K562 (cell line): ENCODE measurements at regions not wholly inside any gene's neighbourhood (a gene's known extent, or its start where the extent isn't known, plus 50 kb on each side); places are given as distances from the start of the nearest gene placed in this dataset.

Experiments
- ATAC-seq: fragments of 200-7000 bp; cut with Tn5 transposase; 3 replicates; pipeline ENCODE4 v1.9.1; 2020; ENCODE audit warnings: moderate library complexity
- BruUV-seq: library from RNA; stranded (reverse); fragments of 400-500 nt; replicated peaks from 2 replicates; lab custom pipeline; 2021; lab: Mats Ljungman, UMichigan
- CTCF ChIA-PET: fragments of 300-600 bp; formaldehyde crosslinking; extraction: SDS; loops from one replicate; lab custom pipeline; 2021; ENCODE audit warnings: low intra/inter-chr PET ratio; lab: Yijun Ruan, JAX
- POLR2A ChIA-PET: fragments of 300-600, 350-650 bp; sonication (Branson Sonifier 250); formaldehyde crosslinking; extraction: SDS; loops from one replicate; lab custom pipeline; 2021; ENCODE audit warnings: antibody characterized with exemption, inconsistent platforms; lab: Yijun Ruan, JAX
- DNase-seq, 4 experiments: peaks; one replicate each; pipeline versions ENCODE4 v3.0.0 to v3.0.0-alpha.2; 2011 to 2018; ENCODE audit warnings: low spot score in 3 of 4, mixed read lengths in 3 of 4; ENCODE audit errors: extremely low read depth in 1 of 4
- FAIRE-seq: peaks from 2 replicates; lab custom pipeline; 2011; peaks lifted over from hg19 to GRCh38; lab: Jason Lieb, UNC
- H2AFZ ChIP-seq: 2 replicates; pipeline ENCODE4 v1.6.0; 2011; ENCODE audit warnings: low read depth, low read length, control low read depth, inconsistent platforms
- H3K27ac ChIP-seq: fragments of 200-600 bp; 3 replicates; pipeline ENCODE4 v1.8.0; 2011; ENCODE audit warnings: low read depth, mild to moderate bottlenecking, control low read depth, inconsistent platforms, low read length, moderate library complexity, mixed read lengths; ENCODE audit errors: extremely low read depth
- H3K27me3 ChIP-seq, 2 experiments: fragments of 300-600 bp in 1 of 2; 2 replicates in 1 of 2; 3 replicates in 1 of 2; pipeline versions ENCODE4 v1.6.0 to v1.8.0; 2011; ENCODE audit warnings: inconsistent platforms in 2 of 2, low read length in 2 of 2, mild to moderate bottlenecking in 1 of 2, mixed read lengths in 1 of 2, moderate library complexity in 1 of 2; ENCODE audit not compliant: control insufficient read depth in 2 of 2, insufficient read depth in 2 of 2
- H3K36me3 ChIP-seq: fragments of 300-600 bp; 3 replicates; pipeline ENCODE4 v1.8.0; 2011; ENCODE audit warnings: mild to moderate bottlenecking, low read length, inconsistent platforms; ENCODE audit not compliant: control insufficient read depth, insufficient read depth
- H3K4me1 ChIP-seq, 2 experiments: fragments of 200-600 bp in 1 of 2; replicated peaks in 1 of 2; 2 replicates in 1 of 2; 3 replicates in 1 of 2; pipeline versions ENCODE4 v1.5.1 to v1.8.0; 2011; ENCODE audit warnings: inconsistent platforms in 2 of 2, low read length in 2 of 2, mild to moderate bottlenecking in 1 of 2, mixed read lengths in 1 of 2, moderate library complexity in 1 of 2; ENCODE audit not compliant: control insufficient read depth in 2 of 2, insufficient read depth in 2 of 2
- H3K4me2 ChIP-seq: 2 replicates; pipeline ENCODE4 v1.6.1; 2011; ENCODE audit warnings: low read length, control low read depth, inconsistent platforms, mixed read lengths; ENCODE audit not compliant: insufficient read depth
- H3K4me3 ChIP-seq: fragments of 200-600 bp; sonication (generic), shearing (Covaris generic); 2 replicates; pipeline ENCODE4 v1.5.1; 2016; ENCODE audit warnings: control low read depth, inconsistent platforms
- H3K79me2 ChIP-seq: fragments of 200-600 bp; 3 replicates; pipeline ENCODE4 v1.8.0; 2011; ENCODE audit warnings: low read length, inconsistent platforms; ENCODE audit not compliant: control insufficient read depth, insufficient read depth
- H3K9ac ChIP-seq, 2 experiments: 2 replicates each; pipeline versions ENCODE4 v1.6.0 to v1.6.1; 2011; ENCODE audit warnings: low read depth in 2 of 2, low read length in 2 of 2, control low read depth in 1 of 2, inconsistent platforms in 1 of 2, mild to moderate bottlenecking in 1 of 2, mixed read lengths in 1 of 2; ENCODE audit not compliant: insufficient read depth in 1 of 2
- H3K9me1 ChIP-seq: one replicate; pipeline ENCODE4 v1.6.0; 2011; ENCODE audit warnings: inconsistent platforms, mild to moderate bottlenecking, low read length, moderate library complexity; ENCODE audit not compliant: control insufficient read depth, insufficient read depth
- H3K9me3 ChIP-seq: replicated peaks from 2 replicates; pipeline ENCODE4 v1.5.1; 2011; ENCODE audit warnings: low read depth, low read length, inconsistent platforms; ENCODE audit not compliant: control insufficient read depth, insufficient read depth
- H4K20me1 ChIP-seq: replicated peaks from 2 replicates; pipeline ENCODE4 v1.6.1; 2011; ENCODE audit warnings: low read length, inconsistent platforms, mixed read lengths; ENCODE audit not compliant: control insufficient read depth, insufficient read depth
- CBX3 ChIP-seq, 2 experiments: IDR thresholded peaks; 1 replicate in 1 of 2; 2 replicates in 1 of 2; pipeline ENCODE4 v1.6.1; 2012; ENCODE audit warnings: inconsistent platforms in 2 of 2, low read length in 2 of 2, borderline replicate concordance in 1 of 2, control low read depth in 1 of 2
- HMGN3 ChIP-seq: IDR thresholded peaks from 2 replicates; pipeline ENCODE4 v1.6.1; 2011; ENCODE audit warnings: borderline replicate concordance, low read depth, mild to moderate bottlenecking, mixed read lengths, low read length; ENCODE audit not compliant: insufficient read length; ENCODE audit errors: extremely low read depth
- NCOA6 ChIP-seq: fragments of 450-650 bp; IDR thresholded peaks from 2 replicates; pipeline ENCODE4 v1.6.1; 2017; ENCODE audit warnings: mild to moderate bottlenecking
- NFYB ChIP-seq: IDR thresholded peaks from 2 replicates; pipeline ENCODE4 v1.6.1; 2011; ENCODE audit warnings: mild to moderate bottlenecking, moderate library complexity; ENCODE audit not compliant: insufficient read length; ENCODE audit errors: extremely low read depth
- SNRNP70 ChIP-seq: fragments of 200-400 bp; formaldehyde crosslinking; optimal IDR thresholded peaks from 2 replicates; pipeline ENCODE3; 2017; ENCODE audit warnings: low read depth, low read length
- TAF9B ChIP-seq: fragments of 450-650 bp; IDR thresholded peaks from 2 replicates; pipeline ENCODE4 v1.6.1; 2018; ENCODE audit warnings: mild to moderate bottlenecking; ENCODE audit not compliant: partially characterized antibody
- XRCC5 ChIP-seq: fragments of 200-400 bp; formaldehyde crosslinking; IDR thresholded peaks from 2 replicates; pipeline ENCODE4 v1.6.1; 2017; ENCODE audit warnings: low read depth, mild to moderate bottlenecking, low read length
- ZNF12 ChIP-seq: sonication (generic); formaldehyde crosslinking; IDR thresholded peaks from 2 replicates; pipeline ENCODE4 v1.4.0; 2020; ENCODE audit warnings: mild to moderate bottlenecking, missing genetic modification reagents
- ZNF175 ChIP-seq: fragments of 200-800 bp; sonication (Bioruptor generic); IDR thresholded peaks from 2 replicates; pipeline ENCODE4 v1.6.1; 2016; ENCODE audit warnings: low read depth, mild to moderate bottlenecking, missing genetic modification characterization, missing compliant biosample characterization
- ZNF561 ChIP-seq: fragments of 450-650 bp; formaldehyde crosslinking; conservative IDR thresholded peaks from 2 replicates; pipeline ENCODE4 v1.4.0; 2020; ENCODE audit warnings: mild to moderate bottlenecking, moderate library complexity
- WGBS: fragments of 100-300 bp; shearing (Covaris generic); methylation state at CpG from one replicate; pipeline ENCODE4 v1.1.6; 2016; ENCODE audit warnings: low coverage, mixed read lengths; ENCODE audit not compliant: insufficient coverage; ENCODE audit errors: missing lambda C conversion rate; 5-methylcytosine and 5-hydroxymethylcytosine counted together
- in situ Hi-C: fragments of 300-500 bp; cut with MboI; formaldehyde crosslinking; loops from 4 replicates; pipeline ENCODE4 v1.15.0; 2018; ENCODE audit warnings: inconsistent platforms, mixed read lengths
- intact Hi-C: fragments of 100-400 bp; cut with micrococcal nuclease; formaldehyde crosslinking; loops from 2 replicates; pipeline ENCODE4 v1.14.2; 2022
- TF ChIP-seq, protein P1 (sequence below): sonication (generic); formaldehyde crosslinking; IDR thresholded peaks from 2 replicates; pipeline ENCODE4 v1.8.1; 2023; ENCODE audit warnings: mild to moderate bottlenecking, missing genetic modification reagents, moderate library complexity
- TF ChIP-seq, protein P2 (sequence below): conservative IDR thresholded peaks from 2 replicates; pipeline ENCODE4 v1.6.1; 2011; ENCODE audit warnings: low read depth, mild to moderate bottlenecking, low read length; ENCODE audit not compliant: control insufficient read depth
- TF ChIP-seq, protein P3 (sequence below): fragments of 200-800 bp; sonication (Bioruptor generic); IDR thresholded peaks from 2 replicates; pipeline ENCODE4 v1.6.1; 2017; ENCODE audit warnings: missing genetic modification characterization, missing compliant biosample characterization
- TF ChIP-seq, protein P4 (sequence below): IDR thresholded peaks from 2 replicates; pipeline ENCODE4 v1.6.1; 2011; ENCODE audit not compliant: insufficient read length; ENCODE audit errors: extremely low read depth
- TF ChIP-seq, protein P5 (sequence below): fragments of 450-650 bp; IDR thresholded peaks from 2 replicates; pipeline ENCODE4 v1.6.1; 2016; ENCODE audit warnings: missing biosample characterization, missing genetic modification characterization

DNA sequence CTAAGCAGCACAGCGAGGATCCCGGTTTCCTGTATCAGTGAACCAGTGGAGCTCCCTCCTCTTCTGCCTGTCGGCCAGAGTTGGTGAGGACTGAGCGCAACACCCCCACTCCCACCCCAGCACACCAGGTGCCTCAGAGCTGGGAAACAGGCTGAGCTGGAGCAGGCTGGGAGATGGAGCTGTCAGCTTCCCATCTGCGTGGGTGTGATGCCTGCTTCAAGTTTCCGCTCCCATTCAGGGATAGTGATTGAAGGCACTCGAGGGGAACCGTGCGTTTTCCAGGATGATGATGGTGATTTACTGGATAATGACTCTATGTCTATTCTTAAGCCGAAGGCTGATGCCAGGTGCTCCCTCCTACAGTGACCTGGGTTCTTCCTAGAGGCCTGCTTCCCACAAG, 144.5 kb downstream of the TMEM132E start (continued):
- TF ChIP-seq, protein P1, sequence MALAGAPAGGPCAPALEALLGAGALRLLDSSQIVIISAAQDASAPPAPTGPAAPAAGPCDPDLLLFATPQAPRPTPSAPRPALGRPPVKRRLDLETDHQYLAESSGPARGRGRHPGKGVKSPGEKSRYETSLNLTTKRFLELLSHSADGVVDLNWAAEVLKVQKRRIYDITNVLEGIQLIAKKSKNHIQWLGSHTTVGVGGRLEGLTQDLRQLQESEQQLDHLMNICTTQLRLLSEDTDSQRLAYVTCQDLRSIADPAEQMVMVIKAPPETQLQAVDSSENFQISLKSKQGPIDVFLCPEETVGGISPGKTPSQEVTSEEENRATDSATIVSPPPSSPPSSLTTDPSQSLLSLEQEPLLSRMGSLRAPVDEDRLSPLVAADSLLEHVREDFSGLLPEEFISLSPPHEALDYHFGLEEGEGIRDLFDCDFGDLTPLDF (CRISPR knock-in tag), result no peak
- no peak for TF ChIP-seq CBX3 (IDR thresholded peaks at IDR 0.05; ENCODE audit: borderline replicate concordance in 1 of 2, low read length in 2 of 2)
- TF ChIP-seq, protein P2, sequence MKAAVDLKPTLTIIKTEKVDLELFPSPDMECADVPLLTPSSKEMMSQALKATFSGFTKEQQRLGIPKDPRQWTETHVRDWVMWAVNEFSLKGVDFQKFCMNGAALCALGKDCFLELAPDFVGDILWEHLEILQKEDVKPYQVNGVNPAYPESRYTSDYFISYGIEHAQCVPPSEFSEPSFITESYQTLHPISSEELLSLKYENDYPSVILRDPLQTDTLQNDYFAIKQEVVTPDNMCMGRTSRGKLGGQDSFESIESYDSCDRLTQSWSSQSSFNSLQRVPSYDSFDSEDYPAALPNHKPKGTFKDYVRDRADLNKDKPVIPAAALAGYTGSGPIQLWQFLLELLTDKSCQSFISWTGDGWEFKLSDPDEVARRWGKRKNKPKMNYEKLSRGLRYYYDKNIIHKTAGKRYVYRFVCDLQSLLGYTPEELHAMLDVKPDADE, result no peak
- TF ChIP-seq, protein P3, sequence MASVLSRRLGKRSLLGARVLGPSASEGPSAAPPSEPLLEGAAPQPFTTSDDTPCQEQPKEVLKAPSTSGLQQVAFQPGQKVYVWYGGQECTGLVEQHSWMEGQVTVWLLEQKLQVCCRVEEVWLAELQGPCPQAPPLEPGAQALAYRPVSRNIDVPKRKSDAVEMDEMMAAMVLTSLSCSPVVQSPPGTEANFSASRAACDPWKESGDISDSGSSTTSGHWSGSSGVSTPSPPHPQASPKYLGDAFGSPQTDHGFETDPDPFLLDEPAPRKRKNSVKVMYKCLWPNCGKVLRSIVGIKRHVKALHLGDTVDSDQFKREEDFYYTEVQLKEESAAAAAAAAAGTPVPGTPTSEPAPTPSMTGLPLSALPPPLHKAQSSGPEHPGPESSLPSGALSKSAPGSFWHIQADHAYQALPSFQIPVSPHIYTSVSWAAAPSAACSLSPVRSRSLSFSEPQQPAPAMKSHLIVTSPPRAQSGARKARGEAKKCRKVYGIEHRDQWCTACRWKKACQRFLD (CRISPR knock-in tag), result no peak
- TF ChIP-seq ZNF561 (CRISPR knock-in tag), result no peak
- TF ChIP-seq, all 486 proteins: peak for 0

DNA sequence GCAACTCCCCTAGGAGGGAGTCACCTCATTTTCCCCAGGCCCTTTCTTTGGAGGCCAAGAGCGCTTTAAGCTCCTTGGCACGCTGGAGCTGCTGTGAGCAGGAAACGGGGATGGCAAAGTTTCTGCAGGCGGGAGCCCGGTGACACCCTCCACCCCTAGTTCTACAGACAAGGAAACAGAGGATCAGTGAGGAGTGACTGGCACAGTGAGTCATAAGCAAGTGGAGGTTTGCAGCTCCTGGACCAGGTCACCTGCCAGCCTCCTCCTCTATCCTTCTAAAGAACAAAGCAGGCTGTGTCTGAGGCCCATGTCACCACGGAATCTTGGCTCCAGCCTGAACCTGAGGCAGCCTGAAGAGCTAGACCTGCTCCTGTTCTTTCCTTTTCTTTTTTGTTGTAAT, 141.9 kb downstream of the TMEM132E start:
- Histone ChIP-seq H3K4me3 (no peak overlapping the region), H3K4me2 (no peak overlapping the region), H3K9me3 (no peaks in the 10 kb centered on the region), H2AFZ (no peak overlapping the region), H3K36me3 (no peaks in the 10 kb centered on the region), H3K9ac (no peak overlapping the region), H3K27me3 (peaks cover 0 to 11% of the 10 kb centered on the region in 2 experiments; a peak in 2 of 5 replicates), H3K4me1 (no peaks in the 10 kb centered on the region), H4K20me1 (peaks cover 4% of the 10 kb centered on the region), H3K27ac (no peak overlapping the region), H3K79me2 (no peaks in the 10 kb centered on the region), H3K9me1 (no peaks in the 10 kb centered on the region)
- ChIA-PET POLR2A (no interaction called here), CTCF (no interaction called here)
- in situ Hi-C loops, result no loop called here
- intact Hi-C loops, result no loop called here
- DNase-seq (no peak), FAIRE-seq (no peak), ATAC-seq (no peak)
- WGBS, result 0% methylated on average over 5 of the region's 6 CpGs
- no TSS peak for BruUV-seq
- TF ChIP-seq ZNF12 (no peak), XRCC5 (no peak), TAF9B (no peak), NCOA6 (no peak), HMGN3 (no peak), SNRNP70 (no peak), NFYB (no peak), ZNF175 (CRISPR knock-in tag) (no peak)
- TF ChIP-seq, protein P4, sequence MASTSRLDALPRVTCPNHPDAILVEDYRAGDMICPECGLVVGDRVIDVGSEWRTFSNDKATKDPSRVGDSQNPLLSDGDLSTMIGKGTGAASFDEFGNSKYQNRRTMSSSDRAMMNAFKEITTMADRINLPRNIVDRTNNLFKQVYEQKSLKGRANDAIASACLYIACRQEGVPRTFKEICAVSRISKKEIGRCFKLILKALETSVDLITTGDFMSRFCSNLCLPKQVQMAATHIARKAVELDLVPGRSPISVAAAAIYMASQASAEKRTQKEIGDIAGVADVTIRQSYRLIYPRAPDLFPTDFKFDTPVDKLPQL, result no peak
- TF ChIP-seq, protein P5, sequence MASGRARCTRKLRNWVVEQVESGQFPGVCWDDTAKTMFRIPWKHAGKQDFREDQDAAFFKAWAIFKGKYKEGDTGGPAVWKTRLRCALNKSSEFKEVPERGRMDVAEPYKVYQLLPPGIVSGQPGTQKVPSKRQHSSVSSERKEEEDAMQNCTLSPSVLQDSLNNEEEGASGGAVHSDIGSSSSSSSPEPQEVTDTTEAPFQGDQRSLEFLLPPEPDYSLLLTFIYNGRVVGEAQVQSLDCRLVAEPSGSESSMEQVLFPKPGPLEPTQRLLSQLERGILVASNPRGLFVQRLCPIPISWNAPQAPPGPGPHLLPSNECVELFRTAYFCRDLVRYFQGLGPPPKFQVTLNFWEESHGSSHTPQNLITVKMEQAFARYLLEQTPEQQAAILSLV (tag), result no peak
